ENCODE measurements at regions not wholly inside any gene's neighbourhood (a gene's known extent, or its start where the extent isn't known, plus 50 kb on each side); places are given as distances from the start of the nearest gene placed in this dataset.

GRCh38 chr20:9911519-9911918 lies 72.6 kb upstream of the PAK5 start:
- no peak overlapping the region for H3K27ac Mint-ChIP-seq

DNA sequence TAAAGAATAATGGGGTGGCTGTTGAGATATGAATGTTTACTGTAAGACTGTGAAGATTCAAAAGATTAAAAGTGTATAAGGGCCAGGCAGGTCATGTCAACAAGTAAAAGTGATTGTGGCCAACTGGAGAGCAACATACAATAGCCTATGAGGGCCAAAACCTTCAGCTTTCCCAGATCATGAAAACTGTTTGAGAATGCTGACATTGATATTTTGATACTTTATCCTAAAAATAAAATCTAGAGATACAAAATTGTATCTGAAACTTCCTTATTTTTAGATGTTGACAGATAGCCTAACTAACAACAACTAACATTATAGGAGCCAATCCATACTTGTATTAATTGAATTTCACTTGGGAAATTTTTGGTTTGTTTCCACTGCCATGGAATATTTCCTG lies 70.3 kb upstream of the PAK5 start:
- Mint-ChIP-seq H3K27ac (no peak overlapping the region), H3K27me3 (ENCODE audit: insufficient read depth) (peaks cover 9% of the 10 kb centered on the region), H3K4me1 (no peaks in the 10 kb centered on the region), H3K4me3 (no peak overlapping the region), H3K9me3 (no peaks in the 10 kb centered on the region), H3K36me3 (ENCODE audit: low read depth) (no peaks in the 10 kb centered on the region)
- H3K4me1 ChIP-seq (ENCODE audit: control insufficient read depth, insufficient read depth, low read length) = no peaks in the 10 kb centered on the region
- H3K27me3 ChIP-seq (ENCODE audit: control insufficient read depth, insufficient read depth, low read length, poor library complexity, severe bottlenecking) = peaks cover 24% of the 10 kb centered on the region
- no peak for TF ChIP-seq CTCF (conservative IDR thresholded peaks at IDR 0.05)
- H3K9ac ChIP-seq (ENCODE audit: extremely low read depth, low read length, poor library complexity, severe bottlenecking) = no peak overlapping the region
- DNase-seq = no peak
- no peak overlapping the region for H3K27ac ChIP-seq (ENCODE audit: low read depth, low read length)
- no peaks in the 10 kb centered on the region for H3K36me3 ChIP-seq (ENCODE audit: control insufficient read depth, insufficient read depth, low read length)
- H3K4me3 ChIP-seq (ENCODE audit: low read length) = no peak overlapping the region
- no peaks in the 10 kb centered on the region for H3K9me3 ChIP-seq (ENCODE audit: control insufficient read depth, low read length)

More at GRCh38 chr20:9911519-9911918, 72.6 kb upstream of the PAK5 start:
- Mint-ChIP-seq H3K36me3 (ENCODE audit: low read depth) (no peaks in the 10 kb centered on the region), H3K4me1 (no peaks in the 10 kb centered on the region), H3K9me3 (no peaks in the 10 kb centered on the region), H3K4me3 (no peak overlapping the region), H3K27me3 (ENCODE audit: insufficient read depth) (peaks cover 7% of the 10 kb centered on the region)
- Histone ChIP-seq H3K27me3 (ENCODE audit: control insufficient read depth, insufficient read depth, low read length, poor library complexity, severe bottlenecking) (peaks cover 24% of the 10 kb centered on the region), H3K4me1 (ENCODE audit: control insufficient read depth, insufficient read depth, low read length) (no peaks in the 10 kb centered on the region), H3K9me3 (ENCODE audit: control insufficient read depth, low read length) (no peaks in the 10 kb centered on the region), H3K36me3 (ENCODE audit: control insufficient read depth, insufficient read depth, low read length) (no peaks in the 10 kb centered on the region), H3K27ac (ENCODE audit: low read depth, low read length) (no peak overlapping the region), H3K9ac (ENCODE audit: extremely low read depth, low read length, poor library complexity, severe bottlenecking) (no peak overlapping the region), H3K4me3 (ENCODE audit: low read length) (no peak overlapping the region)
- WGBS, 2 experiments (ENCODE audit: insufficient coverage in 1 of 2, insufficient read length in 1 of 2) = 74 to 95% methylated on average over 2 to 3 of the region's 3 CpGs
- DNase-seq = no peak
- no peak for TF ChIP-seq CTCF (conservative IDR thresholded peaks at IDR 0.05)

- Histone ChIP-seq H3K9ac (ENCODE audit: extremely low read depth, low read length, poor library complexity, severe bottlenecking) (no peak overlapping the region), H3K27ac (ENCODE audit: low read depth, low read length) (no peak overlapping the region), H3K36me3 (ENCODE audit: control insufficient read depth, insufficient read depth, low read length) (no peaks in the 10 kb centered on the region), H3K4me3 (ENCODE audit: low read length) (no peak overlapping the region), H3K9me3 (ENCODE audit: control insufficient read depth, low read length) (no peaks in the 10 kb centered on the region), H3K4me1 (ENCODE audit: control insufficient read depth, insufficient read depth, low read length) (no peaks in the 10 kb centered on the region), H3K27me3 (ENCODE audit: control insufficient read depth, insufficient read depth, low read length, poor library complexity, severe bottlenecking) (no peaks in the 10 kb centered on the region)
- no peaks in the 10 kb centered on the region for H3K4me1 Mint-ChIP-seq
- 5 to 33% methylated on average over 1 of the region's 1 CpG for WGBS, 2 experiments (ENCODE audit: insufficient coverage in 1 of 2, insufficient read length in 1 of 2)
- H3K36me3 Mint-ChIP-seq (ENCODE audit: low read depth) = no peaks in the 10 kb centered on the region
- peak; percentile 89 for TF ChIP-seq CTCF (conservative IDR thresholded peaks at IDR 0.05)
- H3K9me3 Mint-ChIP-seq = no peaks in the 10 kb centered on the region
- DNase-seq = peak; percentile 76
- no peak overlapping the region for H3K4me3 Mint-ChIP-seq
- no peak overlapping the region for H3K27ac Mint-ChIP-seq
- H3K27me3 Mint-ChIP-seq (ENCODE audit: insufficient read depth) = peaks cover 9% of the 10 kb centered on the region
Measured at GRCh38 chr20:9903048-9903655, 64.3 kb upstream of the PAK5 start.
